Activated effector memory CD4-positive, alpha-beta T cell treated with anti-CD3 and anti-CD28 coated beads, Interleukin-2, amount 50 U/mL, for 16 hours (primary cell): ENCODE measurements at regions not wholly inside any gene's neighbourhood (a gene's known extent, or its start where the extent isn't known, plus 50 kb on each side); places are given as distances from the start of the nearest gene placed in this dataset.
A peak's percentile ranks its signal among the peaks of the same experiment; 100 is the strongest.

Experiments used
- DNase-seq: peaks from one replicate; pipeline ENCODE4 v3.0.0-alpha.2; 2020

DNA sequence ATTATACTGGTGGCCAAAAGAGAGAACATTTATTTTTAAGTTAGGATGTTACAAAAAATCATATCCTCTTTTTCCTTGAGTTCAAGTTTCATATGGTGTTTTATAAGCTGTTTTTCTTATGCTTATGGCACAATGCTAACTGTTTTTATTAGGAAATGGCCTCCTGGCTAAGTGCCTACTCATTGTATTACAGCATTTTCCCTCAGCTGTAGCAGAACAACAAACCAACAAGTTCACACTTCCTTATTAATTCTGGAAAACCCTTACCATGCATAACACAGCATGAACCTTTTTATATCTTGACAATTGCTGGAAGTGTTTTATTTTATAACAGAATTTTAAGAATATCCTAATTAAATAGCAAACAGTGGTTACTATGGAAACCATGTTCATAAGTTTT lies 165.8 kb downstream of the GASK1B start:
- no peak for DNase-seq

GRCh38 chr4:158005021-158005420 lies 167.8 kb downstream of the GASK1B start:
- DNase-seq, result no peak

DNA sequence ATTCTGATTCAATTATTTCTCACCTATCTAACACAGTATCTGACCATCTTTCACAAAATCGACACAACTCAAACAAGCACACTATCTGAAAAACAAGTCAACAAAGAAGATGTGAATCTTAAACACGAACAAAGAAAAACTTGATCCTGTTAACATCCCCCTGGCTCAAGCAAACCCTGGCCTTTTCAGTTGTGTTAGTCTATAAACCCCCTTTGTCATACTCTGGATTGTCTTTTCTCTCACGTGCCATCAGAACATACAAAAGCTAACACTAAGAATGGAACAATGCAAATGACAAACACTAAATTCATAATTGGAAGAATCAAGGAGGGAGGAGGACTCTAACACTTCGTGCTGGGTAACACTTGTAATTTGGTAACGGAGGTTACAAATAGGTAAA lies 168.7 kb downstream of the GASK1B start:
- no peak for DNase-seq

DNA sequence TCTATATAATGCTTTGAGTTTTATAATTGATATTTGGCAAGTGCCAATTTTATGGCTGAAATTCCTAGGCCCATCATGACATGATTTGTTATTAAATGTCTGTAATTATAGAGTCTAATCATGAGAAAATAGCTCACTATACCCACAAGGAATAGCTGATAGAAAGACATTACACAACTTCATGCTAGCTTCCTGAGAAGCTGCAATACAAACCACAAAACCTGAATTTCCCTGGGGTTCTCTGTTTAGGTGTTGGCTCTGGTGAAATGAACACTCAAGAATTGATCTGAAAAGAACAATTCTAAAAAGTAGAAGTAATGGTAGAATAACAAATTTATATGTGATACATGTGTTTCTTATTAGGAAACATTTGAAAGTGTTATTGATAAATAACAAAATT lies 169.6 kb downstream of the GASK1B start:
- no peak for DNase-seq

GRCh38 chr4:158002173-158002572 lies 170.7 kb downstream of the GASK1B start:
- DNase-seq, result no peak

DNA sequence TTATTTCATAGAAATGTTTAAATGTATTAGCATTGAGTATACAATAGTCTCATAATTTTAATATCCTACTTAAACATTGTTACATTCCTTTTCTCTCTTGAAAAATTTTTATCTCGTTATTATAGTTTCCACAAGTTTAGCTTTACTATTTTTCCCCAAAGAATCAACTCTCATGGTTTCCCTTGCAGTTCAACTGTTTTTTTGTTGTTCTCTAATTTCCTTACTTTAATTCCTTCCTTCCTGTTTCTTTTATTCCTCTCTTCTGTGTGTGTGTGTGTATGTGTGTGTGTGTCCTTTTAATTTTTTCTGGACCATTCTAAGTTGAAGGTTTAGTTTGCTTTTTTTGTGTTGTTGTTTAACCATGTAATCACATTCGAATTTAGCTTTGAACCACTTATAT lies 171.1 kb downstream of the GASK1B start:
- no peak for DNase-seq

- DNase-seq, result no peak
These were observed 173.1 kb downstream of the GASK1B start for GRCh38 chr4:157999723-158000122.

- no peak for DNase-seq
These were observed 175.5 kb downstream of the GASK1B start for GRCh38 chr4:157997296-157997695.

DNA sequence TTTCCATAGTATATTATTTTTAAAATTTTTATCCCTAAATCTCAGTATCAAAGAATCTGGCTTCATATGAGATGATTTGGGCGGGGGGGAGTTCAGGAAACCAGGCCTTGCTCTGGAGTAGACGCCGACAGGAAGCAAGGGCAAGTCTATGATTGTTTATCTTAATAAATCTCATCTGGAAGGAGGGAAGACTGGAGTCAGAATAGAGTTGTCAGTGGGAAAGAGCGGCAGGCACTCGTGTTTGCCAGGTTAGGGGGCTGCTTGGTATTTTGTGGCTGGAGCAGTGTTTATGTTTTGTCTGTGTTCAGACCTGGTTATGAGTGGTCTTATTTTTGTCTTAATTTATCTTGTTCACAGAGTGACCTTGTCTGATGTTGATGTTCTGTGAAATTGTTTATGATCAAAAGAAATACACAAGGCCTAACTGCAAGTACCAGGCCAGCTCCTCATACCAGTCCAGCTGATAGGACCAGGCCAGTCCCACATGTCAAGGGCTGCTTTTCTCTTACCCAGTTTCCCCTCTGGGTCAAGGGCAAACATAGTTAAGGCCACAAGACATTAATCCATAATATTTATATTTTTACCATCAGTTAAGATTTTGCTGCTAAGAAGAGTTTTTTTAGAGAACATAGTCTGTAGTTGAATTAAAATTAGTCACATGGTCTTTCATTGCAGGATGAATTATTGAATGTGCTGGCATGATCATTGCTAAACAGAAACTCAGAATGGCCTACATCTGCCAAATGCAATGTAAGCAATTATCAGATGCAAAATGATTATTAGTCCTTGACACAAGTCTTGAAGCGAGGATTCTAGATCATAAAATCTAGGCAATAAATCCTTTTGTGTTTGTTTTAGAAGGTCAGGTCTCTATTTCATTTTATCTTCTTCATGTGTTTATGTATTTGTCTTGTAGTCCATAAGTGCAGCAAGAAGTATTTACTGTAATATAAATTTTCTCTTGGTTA lies 176.5 kb downstream of the GASK1B start:
- DNase-seq, result no peak

- no peak for DNase-seq
These were observed 178.0 kb downstream of the GASK1B start for GRCh38 chr4:157994863-157995262.

GRCh38 chr4:157992948-157993839 lies 179.6 kb downstream of the GASK1B start:
- DNase-seq, result no peak

GRCh38 chr4:157992038-157992705 lies 180.7 kb downstream of the GASK1B start:
- no peak for DNase-seq

DNA sequence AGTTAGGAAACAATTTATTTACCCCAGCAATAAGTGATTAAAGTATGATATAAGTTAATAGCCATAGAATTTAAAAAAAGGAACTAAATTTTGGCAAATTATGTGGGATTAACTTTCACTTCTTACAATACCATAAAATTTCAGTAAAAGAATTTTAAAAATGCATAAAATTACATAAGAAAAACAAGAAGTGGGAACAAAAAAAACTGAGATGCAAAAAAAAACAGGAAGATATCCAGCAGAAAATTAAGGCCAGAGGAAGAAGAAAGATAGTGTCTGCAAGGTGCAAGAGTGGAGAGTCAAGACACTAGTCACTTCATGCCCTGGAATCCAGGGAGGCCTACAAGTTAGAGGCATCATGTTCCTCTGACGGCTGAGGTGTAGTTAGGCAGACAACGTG lies 184.2 kb downstream of the GASK1B start:
- no peak for DNase-seq

DNA sequence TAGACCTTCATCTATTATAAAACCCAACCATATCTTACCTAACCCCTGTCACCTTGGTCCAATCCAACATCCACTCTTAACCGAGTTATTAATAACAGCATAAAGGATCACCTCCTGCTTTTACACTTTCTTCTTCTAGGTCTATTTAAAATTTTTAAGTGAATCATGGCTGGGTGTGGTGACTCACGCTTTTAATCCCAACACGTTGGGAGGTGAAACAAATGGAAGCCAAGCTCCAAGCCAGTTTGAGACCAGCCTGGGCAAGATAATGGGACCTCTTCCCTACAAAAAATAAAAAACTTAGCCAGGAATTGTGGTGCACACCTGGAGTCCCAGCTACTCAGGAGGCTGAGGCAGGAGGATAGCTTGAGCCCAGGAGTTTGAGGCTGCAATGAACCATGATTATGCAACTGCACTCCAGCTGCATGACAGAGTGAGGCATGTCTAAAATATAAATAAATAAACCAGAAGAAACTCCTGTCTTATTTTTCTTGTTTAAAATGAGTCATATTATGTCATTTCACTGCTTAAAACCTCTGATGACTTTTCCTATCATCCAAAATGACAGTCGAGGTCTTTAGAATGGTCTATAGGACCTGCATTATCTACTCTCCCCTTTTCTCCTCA lies 188.4 kb downstream of the GASK1B start:
- no peak for DNase-seq

- no peak for DNase-seq
These were observed 189.5 kb downstream of the GASK1B start for GRCh38 chr4:157983300-157983699.

DNA sequence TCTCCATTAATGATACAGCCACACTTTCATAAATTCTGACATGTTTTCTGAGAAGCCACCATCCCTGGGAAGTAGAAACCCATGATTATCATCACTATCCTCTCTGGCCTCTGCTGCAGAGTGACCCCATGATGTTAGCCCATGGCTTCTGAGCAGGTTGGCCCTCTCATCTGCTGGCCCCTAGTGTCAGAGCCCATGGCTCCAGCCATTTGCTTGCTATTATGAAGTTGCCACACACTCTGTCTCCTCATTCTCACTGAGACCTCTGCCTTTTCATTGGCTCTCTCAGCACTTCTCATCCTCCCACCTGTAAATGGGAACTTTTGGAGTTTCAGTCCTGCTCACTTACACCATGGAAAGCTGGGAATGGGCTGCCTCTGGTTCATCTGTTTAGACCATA lies 192.7 kb downstream of the GASK1B start:
- no peak for DNase-seq

DNA sequence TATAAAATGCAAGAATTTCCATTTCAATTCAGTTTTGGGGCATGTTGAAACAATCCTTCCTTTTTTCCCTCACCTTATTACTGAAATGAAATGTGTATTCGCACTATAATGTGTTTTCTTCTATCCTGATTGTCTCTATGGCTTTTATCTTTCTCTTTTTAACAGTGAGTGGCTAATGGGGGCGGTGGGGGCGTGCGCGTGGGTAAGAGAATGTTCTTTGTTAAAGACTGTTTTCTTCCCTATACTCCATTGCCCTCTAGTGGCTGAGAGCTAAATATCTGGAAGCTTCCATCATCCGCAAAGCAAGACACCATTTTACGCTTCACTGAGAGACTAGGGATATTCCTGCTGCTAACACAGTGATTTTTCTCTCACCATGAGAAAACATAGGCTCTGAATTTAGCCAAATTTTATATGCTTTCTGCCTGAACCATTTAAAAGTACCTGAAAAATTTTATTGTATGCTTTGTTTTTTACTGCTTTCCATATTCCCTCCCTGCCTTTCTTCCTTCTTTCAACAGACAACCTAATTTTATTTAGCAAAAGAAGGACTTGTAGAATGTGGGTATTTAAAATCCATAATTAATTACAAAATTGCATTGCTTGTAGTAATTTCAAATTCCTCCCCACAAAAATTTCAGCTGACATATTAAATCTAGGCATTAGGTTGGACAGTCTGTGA lies 194.0 kb downstream of the GASK1B start:
- DNase-seq, result peak; percentile 62

GRCh38 chr4:157977086-157977485 lies 195.7 kb downstream of the GASK1B start:
- DNase-seq, result no peak

- DNase-seq, result no peak
These were observed 199.5 kb downstream of the GASK1B start for GRCh38 chr4:157973297-157973696.

DNA sequence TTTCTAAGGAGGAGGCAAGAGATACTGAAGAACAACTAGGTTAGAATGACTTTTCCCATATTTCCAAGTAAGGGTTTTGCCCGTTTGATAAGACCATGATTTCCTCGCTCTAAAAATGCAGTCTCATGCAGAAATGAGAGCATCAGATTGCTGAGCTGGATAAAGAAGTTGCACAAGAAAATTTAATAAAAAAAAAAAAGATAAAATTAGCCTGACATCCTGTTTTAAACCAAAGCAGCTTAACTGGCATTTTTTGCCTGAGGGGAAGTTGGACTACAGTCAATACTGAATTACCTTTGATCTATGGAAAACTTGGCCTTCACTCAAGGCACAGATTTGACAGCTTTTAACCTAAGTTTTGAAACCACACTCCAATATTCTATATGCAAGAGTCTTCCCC lies 208.4 kb downstream of the GASK1B start:
- DNase-seq, result no peak

GRCh38 chr4:157961229-157961990 lies 211.4 kb downstream of the GASK1B start:
- DNase-seq, result no peak
